GM21723 (cell line): ENCODE measurements at regions not wholly inside any gene's neighbourhood (a gene's known extent, or its start where the extent isn't known, plus 50 kb on each side); places are given as distances from the start of the nearest gene placed in this dataset.

Source experiments
- ATAC-seq: cut with Tn5 transposase; IDR thresholded peaks from one replicate; pipeline ENCODE4 v1.9.1; 2021; ENCODE audit warnings: mild to moderate bottlenecking, moderate library complexity; ENCODE audit not compliant: unreplicated experiment

GRCh38 chr9:4386819-4387218, 87.0 kb upstream of the GLIS3 start:
- peak; percentile 64 for ATAC-seq

DNA sequence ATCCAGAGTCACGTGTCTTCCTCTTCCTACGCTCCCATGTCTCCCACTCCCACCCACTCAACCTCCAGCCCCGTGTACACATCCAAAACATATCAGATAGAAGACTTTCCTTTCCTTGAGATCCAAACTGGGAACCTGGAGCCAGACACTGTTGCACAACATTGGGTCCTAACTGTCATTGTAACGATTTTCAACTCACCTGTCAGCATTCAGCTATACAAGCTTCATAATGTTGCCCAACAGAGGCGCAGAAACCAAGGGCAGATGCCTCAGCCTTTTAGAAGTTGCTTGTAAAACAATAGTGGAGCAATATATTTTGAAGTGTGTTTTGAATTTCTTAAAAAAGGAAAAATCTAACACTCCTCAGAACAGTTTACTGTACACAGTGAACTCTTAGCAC, 84.9 kb upstream of the GLIS3 start:
- ATAC-seq = no peak

- peak; percentile 54 for ATAC-seq
Observed at GRCh38 chr9:4382722-4383317, 83.0 kb upstream of the GLIS3 start.

- ATAC-seq = no peak
Observed at GRCh38 chr9:4381744-4382143, 81.9 kb upstream of the GLIS3 start.

GRCh38 chr9:4380406-4380805, 80.5 kb upstream of the GLIS3 start:
- no peak for ATAC-seq

DNA sequence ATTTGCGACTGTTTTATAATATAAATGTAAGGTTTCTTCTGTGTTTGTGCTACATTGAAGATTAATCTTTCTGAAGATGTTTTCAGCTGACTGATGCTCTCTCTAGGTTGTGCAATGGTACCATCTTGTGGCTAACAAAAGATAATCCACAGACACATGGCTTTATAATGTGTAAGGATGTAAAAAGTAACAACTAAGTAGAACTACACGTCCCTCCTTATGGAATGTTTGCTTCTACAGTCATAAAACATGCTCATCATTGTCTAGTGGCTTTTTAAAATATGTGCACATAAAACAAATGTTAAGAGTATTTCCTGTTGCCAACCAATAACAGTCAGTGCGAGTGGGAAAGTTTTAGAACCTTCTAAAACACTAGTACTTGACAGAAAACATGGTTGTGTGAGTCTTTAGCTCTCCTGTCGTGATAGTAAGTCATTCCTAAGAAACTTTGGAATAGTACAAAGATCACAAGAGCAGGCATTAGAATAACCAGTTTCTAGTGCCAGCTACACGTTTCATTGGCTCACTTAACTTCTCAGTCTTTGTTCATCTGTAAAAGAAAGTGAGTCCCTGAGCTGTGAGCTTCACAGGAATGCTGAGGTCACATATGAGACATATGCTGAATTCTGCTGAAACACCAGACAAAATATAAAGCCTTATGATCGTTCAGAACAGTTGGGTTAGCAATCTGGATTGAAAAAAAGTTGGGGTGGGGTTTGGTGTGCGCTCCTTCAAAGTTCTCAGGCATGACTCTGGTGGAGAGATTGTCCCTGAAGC, 75.7 kb upstream of the GLIS3 start:
- no peak for ATAC-seq

GRCh38 chr9:4371108-4371507, 71.2 kb upstream of the GLIS3 start:
- ATAC-seq = no peak

DNA sequence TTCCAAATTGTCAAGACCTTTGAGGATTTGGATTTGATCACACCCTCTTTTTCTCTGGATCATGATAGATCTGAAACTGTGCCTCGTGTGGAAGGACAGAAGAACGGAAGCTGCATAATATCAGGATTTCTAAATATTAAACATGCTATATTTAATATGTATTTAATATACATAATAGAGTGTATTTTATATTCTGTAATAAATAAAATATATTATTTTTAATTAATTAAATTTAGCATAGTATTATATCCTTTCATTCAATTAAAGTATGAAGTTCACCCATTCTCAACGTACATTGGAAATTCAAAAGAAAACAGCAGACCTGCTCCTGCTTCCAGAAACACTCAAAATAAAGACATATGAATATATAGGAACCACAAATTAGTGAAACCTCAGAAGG, 70.6 kb upstream of the GLIS3 start:
- ATAC-seq = no peak

DNA sequence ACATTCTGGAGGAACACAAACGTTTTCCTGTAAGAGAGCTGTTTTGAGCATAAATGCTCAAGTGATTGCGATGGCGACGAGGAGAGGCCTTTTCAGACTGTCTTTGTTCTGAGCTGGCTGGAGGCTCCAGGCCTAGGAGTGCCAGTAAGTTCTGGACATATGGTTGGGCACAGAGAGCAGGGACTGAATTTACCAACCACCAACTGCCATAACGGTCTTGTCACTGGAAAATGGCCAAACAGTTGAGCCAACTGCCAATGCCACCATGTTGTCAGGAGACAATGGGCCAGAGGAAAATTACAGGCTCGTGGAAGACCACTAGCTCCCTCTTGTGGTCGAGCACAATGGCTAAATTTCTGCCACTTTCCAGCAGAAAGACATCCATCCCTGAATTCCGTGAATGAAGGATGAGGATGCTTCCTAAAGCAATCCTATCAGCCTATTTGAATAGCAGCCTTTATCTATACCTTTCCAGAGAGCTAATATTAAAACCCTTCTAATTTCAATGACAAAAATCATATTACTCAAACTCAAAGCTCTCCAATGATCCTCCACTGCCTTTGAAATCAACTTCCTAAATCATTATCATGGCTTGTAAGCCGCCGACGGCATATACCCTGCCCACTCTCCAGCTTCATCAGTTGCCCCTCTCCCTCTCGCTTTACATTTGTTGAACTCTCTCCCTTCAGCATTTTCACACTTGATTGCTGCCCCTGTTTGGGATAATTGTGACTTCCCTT, 66.9 kb upstream of the GLIS3 start:
- ATAC-seq = no peak

DNA sequence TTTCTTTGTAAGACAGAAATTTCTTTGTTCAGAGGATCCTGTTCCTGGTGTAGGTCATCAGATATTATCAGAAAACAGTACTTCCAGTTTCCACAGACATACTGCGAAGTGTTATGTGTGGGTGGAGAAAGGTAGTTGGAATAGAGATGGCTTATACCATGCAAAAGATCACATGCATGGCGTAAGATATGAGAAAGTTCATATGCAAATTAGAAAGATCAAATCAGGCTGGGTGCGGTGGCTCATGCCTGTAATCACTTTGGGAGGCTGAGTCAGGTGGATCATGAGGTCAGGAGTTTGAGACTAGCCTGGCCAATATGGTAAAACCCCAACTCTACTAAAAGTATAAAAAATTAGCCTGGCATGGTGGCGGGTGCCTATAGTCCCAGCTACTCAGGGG, 65.2 kb upstream of the GLIS3 start:
- ATAC-seq = no peak

- ATAC-seq = no peak
Observed at GRCh38 chr9:4362281-4362680, 62.4 kb upstream of the GLIS3 start.

GRCh38 chr9:4359016-4359415, 59.1 kb upstream of the GLIS3 start:
- no peak for ATAC-seq

- no peak for ATAC-seq
Observed at GRCh38 chr9:4357929-4358328, 58.1 kb upstream of the GLIS3 start.

- no peak for ATAC-seq
Observed at GRCh38 chr9:4356306-4356705, 56.4 kb upstream of the GLIS3 start.

GRCh38 chr9:4353236-4353635, 53.4 kb upstream of the GLIS3 start:
- no peak for ATAC-seq

DNA sequence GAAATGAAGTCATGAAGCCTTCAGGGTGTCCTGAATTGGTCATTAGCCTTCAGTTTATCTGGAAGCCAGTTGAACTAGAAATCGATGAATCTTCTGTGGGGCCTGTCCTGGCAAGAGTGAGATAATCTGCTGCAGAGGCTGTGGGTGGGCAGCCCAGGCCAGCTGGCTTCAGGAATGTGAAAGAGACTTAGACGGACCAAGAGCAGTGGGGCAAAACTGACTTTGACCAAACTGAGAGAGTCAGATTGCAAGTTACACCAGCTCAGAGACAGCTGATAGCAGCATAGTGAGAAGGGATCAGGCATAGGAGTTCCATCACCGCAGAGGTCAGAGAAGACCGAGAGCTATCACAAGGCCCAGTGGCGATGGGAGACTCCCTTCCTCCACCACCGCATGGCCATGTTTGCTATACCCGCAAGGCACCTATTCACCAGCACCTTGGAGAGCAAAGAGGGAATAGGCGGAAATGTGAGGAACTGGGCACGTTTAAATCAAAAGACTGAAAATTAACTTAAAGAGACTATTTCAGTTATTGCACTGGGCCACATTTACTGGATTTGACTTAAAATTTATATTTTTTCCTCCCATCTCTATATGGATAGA, 50.0 kb upstream of the GLIS3 start:
- no peak for ATAC-seq
